GM18868 (cell line): ENCODE measurements at regions not wholly inside any gene's neighbourhood (a gene's known extent, or its start where the extent isn't known, plus 50 kb on each side); places are given as distances from the start of the nearest gene placed in this dataset.

Source experiments
- ATAC-seq: cut with Tn5 transposase; IDR thresholded peaks from one replicate; pipeline ENCODE4 v1.9.1; 2021; ENCODE audit warnings: mild to moderate bottlenecking, moderate library complexity; ENCODE audit not compliant: unreplicated experiment

- no peak for ATAC-seq
Observed at GRCh38 chr5:106171708-106172107, 1499.0 kb downstream of the EFNA5 start.

- no peak for ATAC-seq
Observed at GRCh38 chr5:106171132-106171531, 1499.6 kb downstream of the EFNA5 start.

GRCh38 chr5:106167766-106168165 is 1503.0 kb downstream of the EFNA5 start:
- no peak for ATAC-seq

GRCh38 chr5:106163233-106163632 is 1507.5 kb downstream of the EFNA5 start:
- ATAC-seq = no peak

GRCh38 chr5:106159616-106160015 is 1511.1 kb downstream of the EFNA5 start:
- no peak for ATAC-seq

- no peak for ATAC-seq
Observed at GRCh38 chr5:106154280-106154716, 1516.4 kb downstream of the EFNA5 start.

- no peak for ATAC-seq
Observed at GRCh38 chr5:106152569-106152968, 1518.2 kb downstream of the EFNA5 start.

GRCh38 chr5:106142116-106142515 is 1528.6 kb downstream of the EFNA5 start:
- no peak for ATAC-seq

- no peak for ATAC-seq
Observed at GRCh38 chr5:106140101-106140500, 1530.6 kb downstream of the EFNA5 start.

GRCh38 chr5:106136061-106136460 is 1534.7 kb downstream of the EFNA5 start:
- ATAC-seq = no peak

GRCh38 chr5:106135473-106135872 is 1535.3 kb downstream of the EFNA5 start:
- ATAC-seq = peak; percentile 59

- peak; percentile 61 for ATAC-seq
Observed at GRCh38 chr5:106134549-106134948, 1536.2 kb downstream of the EFNA5 start.

GRCh38 chr5:106127985-106128384 is 1542.8 kb downstream of the EFNA5 start:
- peak; percentile 96 for ATAC-seq

- ATAC-seq = peak; percentile 76
Observed at GRCh38 chr5:106127341-106127781, 1543.4 kb downstream of the EFNA5 start.

GRCh38 chr5:106121972-106122605 is 1548.6 kb downstream of the EFNA5 start:
- ATAC-seq = peak; percentile 80

GRCh38 chr5:106116682-106117081 is 1554.1 kb downstream of the EFNA5 start:
- no peak for ATAC-seq

GRCh38 chr5:106113922-106114321 is 1556.8 kb downstream of the EFNA5 start:
- no peak for ATAC-seq

GRCh38 chr5:106106384-106106783 is 1564.4 kb downstream of the EFNA5 start:
- ATAC-seq = peak; percentile 57

- ATAC-seq = no peak
Observed at GRCh38 chr5:106097340-106097739, 1573.4 kb downstream of the EFNA5 start.

- no peak for ATAC-seq
Observed at GRCh38 chr5:106094839-106095238, 1575.9 kb downstream of the EFNA5 start.

- peak; percentile 80 for ATAC-seq
Observed at GRCh38 chr5:106094204-106094607, 1576.5 kb downstream of the EFNA5 start.

- ATAC-seq = no peak
Observed at GRCh38 chr5:106093134-106093533, 1577.6 kb downstream of the EFNA5 start.

GRCh38 chr5:106092455-106092854 is 1578.3 kb downstream of the EFNA5 start:
- no peak for ATAC-seq
